Kidney glomerular epithelial cell (primary cell): ENCODE measurements at regions not wholly inside any gene's neighbourhood (a gene's known extent, or its start where the extent isn't known, plus 50 kb on each side); places are given as distances from the start of the nearest gene placed in this dataset.
A peak's percentile ranks its signal among the peaks of the same experiment; 100 is the strongest.
"Not testable (repeated sequence)": the region's sequence is repeated elsewhere in the genome, so short reads cannot be mapped to it uniquely, and the experiment has no call there.

Source experiments
- DNase-seq: peaks from one replicate; lab custom pipeline; 2025; lab: John Stamatoyannopoulos, UW

DNA sequence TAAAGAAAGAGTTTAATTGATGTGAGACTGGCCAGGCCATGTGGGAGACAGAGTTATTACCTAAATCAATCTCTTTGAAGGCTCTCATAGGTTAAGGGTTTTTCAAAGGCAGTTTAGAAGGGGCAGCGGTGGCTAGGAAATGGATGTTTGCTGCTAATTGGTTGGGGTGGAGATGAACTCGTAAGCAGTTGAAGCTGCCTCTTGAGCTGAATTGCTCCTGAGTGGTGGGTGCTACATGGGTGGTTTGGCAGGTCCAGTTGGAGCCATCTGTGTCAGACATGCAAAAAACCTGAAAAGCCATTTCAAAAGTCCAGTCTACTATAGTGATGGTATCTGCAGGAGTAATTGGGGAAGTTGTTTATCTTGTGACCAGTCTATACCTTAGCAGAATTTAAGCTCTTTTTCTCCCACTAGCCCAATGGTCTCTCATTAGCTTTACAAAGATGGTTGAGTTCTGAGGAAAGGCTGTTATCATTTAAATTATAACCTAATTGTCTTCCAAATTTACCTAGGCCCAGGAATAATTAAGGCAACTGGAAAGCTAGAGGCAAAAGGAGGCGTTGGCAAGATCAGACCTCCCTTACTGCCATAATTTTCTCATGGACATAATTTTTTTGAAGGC lies 762.4 kb upstream of the FRG1 start:
- DNase-seq = no peak

DNA sequence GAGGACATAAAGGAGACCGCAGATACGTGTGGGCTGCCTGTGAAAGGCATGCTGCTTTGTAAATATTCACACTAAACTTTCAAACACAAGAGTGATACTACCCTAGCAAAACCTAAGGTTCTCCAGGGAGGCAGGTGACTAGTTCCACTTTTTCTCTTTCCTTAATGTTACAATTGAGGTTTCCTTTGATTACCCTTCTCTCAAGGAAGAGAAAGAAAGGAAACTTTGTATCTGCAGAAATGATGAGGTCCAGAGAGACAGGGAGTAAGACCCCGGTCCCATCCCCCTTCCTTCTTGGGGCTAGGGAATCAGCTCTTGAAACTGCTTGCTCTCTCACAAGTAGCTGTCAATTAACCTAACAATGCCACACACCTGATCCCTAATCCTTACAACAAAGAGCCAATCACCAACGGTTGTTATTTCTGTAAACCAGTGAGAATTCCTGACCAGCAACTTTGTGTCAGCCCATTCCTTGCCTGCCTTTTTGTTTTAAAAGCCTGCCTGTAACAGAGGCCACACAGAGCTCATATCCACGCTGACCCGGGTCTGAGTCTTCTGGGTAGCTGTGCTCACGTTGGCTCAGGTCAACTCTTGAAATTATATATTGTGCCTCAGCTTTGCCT lies 754.8 kb upstream of the FRG1 start:
- no peak for DNase-seq

DNA sequence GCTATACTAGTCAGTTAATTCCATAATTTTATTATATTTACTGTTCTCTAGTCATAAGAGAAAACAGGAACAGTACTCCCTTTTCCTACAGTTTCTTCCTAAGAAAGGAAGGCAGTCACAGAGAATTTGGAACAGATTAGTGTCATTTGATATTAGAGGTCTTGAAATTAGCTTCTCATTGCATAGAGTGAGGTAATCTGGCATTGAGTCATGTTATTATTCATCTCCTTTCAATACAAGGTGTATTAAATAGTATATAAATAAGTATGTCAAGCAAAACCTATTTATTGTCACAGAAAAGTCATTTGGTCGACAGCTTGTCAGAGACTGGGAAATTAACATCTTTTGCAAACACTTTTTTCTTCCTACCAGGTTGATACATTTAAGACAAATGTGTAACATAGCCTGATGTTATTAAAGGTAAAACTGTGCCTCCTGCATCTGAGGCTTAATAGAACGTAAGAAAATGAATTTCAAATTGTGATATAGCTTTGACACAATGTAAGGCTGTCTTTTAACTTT lies 753.1 kb upstream of the FRG1 start:
- no peak for DNase-seq

DNA sequence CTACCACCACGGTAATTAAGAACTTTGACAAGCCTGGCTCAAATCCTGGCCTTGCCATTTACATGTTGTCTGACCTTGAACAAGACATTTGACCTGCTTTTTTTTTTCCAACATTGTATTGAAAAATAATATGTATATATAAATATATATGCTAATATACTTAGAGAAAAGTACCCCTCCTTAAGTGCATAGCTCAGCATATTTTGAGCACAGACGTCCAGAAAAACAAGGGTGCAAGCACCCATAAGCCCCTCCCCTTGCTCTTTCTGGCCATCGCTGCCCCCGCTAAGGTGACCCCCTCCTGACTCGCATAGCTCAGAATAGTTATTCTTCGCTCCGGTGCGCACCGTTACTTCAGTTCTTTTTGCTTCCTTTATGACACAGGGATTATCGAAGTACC lies 742.0 kb upstream of the FRG1 start:
- no peak for DNase-seq

DNA sequence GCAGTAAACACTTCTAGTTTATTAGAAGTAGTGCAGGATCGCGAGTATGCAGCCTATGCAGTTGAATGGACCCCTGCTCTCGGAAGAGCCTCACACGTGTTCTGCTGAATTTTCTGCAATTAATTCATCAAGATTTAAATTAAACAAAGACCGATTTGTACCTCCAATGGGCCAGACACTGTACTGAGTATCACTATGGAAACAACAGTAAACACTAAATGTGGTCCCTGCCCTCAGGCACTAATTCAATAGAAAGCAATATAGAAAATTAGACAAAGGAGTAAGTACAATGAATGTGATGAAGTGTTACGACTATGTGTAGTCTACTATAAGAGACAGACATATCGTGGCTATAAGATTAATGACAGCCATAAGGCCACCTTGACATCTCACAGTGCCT lies 740.3 kb upstream of the FRG1 start:
- no peak for DNase-seq

DNA sequence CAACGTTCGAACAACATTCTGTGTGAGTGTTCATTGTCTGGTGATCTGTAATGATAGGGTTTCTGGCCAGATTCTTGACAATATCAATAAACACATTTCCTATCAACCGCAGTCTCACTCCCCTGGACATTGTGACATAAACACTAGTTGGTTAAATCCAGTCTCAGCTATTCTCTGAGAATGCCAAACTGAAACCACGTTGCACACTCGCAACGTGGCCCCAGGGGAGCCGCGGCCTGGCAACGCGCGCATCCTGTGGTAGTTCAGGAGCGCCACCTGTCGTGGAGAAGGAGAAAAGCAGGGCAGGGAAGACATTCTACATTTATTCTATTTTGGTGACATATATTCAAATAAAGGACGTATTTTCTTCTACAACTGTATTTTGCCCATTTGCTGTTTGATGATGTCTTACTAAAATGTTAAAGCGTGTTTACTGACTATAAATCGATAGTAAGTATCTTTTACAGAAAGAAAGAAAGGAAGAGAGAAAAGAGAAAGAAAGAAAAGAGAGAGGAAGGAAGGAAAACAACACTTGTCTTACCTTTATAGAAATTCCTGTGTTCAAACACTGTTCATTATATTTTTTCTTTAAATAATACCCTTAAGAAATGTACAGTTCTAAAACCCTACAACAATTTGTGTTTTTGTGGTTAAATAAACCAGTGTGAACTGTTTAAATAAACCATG lies 738.3 kb upstream of the FRG1 start:
- DNase-seq = peak; percentile 49

DNA sequence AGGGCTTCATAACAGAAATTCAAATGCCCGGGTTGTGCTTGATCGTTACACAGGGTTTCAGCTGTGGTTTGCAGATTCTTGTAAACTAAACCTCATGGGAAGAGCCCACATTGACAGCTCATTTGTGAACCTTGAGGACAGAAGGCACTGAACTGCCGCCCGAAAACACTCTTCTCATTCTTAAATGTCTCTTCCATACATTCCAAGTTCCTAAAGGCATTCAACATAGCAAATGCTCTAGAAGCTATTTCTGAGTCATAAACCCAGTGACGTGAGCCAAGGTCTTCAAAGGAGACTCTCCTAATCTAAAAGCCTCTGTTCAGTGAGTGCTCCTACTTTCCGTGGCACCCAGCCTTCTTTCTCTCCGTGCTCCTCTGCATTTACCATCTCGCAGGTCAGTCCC lies 737.8 kb upstream of the FRG1 start:
- DNase-seq = no peak

DNA sequence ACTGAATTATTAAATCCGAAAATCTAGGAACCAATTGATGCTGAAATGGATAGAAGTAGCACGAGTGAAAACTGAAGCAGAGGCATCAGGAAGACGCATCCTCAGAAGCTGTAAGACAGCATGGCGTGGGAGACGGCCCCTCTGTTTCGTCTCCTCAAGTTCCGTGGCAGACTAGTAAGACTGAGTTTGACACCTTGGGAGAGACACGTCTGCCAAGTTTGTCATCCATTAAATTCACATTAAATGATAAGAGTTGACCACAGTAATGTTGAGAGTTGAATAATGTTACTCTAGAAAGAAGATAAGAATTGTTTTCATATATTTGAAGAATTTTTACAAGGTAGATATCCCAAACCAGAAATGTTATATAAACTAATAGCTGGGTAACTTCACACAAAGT lies 736.1 kb upstream of the FRG1 start:
- DNase-seq = no peak

DNA sequence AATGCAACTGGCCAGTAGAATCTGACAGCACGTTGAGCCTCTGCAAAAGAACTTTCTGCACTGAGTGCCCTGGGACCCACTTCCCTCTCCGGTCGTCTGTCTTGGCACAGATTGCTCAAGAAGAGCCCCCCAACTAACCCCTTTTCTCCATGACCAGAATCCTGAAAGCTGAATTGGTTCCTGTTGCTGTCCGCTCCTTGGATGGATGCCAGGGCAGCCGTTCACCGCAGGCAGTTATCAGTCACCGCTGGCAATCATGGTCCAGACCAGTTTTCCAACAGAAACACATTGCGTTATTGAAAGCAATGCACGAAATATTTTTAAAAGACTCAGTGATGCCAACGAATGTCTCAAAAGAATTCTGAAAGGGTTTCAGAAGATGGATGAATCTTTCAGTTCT lies 733.7 kb upstream of the FRG1 start:
- no peak for DNase-seq

DNA sequence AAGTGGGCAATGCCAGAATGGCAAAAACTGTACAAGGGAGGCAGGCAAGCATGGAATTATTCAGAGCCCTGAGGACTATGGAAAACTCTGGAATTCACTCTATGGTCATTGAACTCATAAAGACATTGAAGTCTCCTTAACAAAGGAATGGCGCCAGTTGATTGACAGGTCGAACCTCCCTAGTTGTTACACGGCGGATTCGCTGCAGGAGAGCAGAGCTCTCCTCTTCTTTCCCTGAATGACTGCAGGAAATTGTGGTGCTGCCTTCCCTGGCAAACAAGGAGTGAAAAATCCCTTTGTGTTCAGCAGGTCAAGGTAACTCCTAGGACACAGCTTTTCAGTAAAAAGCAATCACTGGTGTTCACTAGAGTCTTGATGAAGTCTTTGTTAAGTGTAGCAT lies 732.8 kb upstream of the FRG1 start:
- DNase-seq = no peak

DNA sequence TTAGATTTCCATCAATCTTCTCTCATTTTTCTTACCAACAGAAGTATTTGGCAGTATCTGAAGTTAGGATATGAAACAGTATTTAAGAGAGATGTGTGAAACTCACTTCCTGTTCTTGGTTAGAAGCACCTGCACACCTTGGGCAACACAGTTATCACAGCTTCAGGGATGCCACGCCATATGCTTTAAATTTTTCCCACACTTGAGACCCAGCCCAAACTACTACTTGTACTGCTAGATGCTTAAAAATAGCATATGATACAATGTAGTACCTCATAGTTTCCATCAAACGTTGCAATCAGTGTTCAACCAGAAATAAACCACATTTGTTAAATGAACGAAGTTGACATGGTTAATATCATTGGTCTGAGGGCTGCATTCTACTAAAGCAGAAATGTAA lies 725.1 kb upstream of the FRG1 start:
- DNase-seq = no peak

DNA sequence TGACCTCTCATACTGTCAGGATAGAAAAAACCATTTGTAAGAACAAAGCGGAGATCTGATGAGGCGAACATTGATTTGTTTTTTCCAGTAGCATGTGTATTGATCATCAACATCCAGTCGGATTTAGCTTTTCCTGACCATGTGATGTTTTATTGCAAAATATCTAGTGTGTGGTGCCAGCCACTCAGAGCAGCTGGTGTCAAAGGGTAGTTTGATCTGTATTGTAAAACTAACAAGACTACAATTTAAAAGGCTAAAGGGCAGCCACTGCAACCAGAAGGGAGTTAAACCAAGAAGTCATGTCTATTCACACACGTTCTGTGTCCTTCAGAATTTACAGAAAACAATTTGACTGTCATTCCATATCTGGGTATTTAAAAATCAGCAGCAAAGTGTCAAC lies 719.0 kb upstream of the FRG1 start:
- DNase-seq = no peak

DNA sequence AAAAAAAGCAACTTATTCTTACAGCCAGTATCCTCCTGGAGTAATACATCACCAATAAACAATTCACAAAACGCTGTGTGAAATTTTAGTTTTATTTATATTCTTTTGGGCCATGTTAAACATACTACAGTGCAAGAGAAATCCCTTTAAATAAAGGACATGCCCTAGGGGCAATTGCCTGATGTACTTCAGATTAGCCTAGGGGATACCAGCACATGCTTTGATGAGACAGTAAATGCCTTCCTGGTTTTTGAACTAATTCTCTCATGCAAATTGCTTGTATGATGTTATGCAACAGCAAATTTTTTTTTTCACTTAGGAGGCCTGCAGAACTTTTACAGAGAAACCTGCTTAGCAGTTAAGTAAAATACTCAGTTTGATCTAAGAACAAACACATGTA lies 711.9 kb upstream of the FRG1 start:
- no peak for DNase-seq

DNA sequence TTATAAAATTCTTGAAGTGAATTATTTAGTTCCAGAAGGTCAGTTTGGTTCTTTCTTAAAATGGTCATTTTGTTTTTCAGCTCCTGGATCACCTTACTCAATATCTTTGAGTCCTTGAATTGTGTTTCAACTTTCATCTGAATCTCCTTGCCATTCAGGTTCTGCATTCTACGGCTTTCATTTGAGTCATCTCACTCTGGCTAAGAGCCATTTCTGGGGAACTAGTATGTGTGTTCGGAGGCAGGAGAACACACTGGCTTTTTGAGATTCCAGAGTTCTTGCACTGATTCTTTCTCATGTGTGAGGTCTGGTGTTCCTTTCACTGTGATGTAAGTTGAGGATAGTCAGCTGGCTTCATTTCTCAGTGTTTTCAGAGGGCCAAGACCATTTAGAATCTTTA lies 708.4 kb upstream of the FRG1 start:
- no peak for DNase-seq

DNA sequence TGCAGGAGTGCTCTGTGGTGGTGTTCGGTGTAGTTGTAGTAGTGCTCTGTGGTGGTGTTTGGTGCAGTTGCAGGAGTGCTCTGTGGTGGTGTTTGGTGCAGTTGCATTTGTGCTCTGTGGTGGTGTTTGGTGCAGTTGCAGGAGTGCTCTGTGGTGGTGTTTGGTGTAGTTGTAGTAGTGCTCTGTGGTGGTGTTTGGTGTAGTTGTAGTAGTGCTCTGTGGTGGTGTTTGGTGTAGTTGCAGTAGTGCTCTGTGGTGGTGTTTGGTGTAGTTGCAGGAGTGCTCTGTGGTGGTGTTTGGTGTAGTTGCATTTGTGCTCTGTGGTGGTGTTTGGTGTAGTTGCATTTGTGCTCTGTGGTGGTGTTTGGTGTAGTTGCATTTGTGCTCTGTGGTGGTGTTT lies 706.9 kb upstream of the FRG1 start:
- DNase-seq = not testable (repeated sequence)

DNA sequence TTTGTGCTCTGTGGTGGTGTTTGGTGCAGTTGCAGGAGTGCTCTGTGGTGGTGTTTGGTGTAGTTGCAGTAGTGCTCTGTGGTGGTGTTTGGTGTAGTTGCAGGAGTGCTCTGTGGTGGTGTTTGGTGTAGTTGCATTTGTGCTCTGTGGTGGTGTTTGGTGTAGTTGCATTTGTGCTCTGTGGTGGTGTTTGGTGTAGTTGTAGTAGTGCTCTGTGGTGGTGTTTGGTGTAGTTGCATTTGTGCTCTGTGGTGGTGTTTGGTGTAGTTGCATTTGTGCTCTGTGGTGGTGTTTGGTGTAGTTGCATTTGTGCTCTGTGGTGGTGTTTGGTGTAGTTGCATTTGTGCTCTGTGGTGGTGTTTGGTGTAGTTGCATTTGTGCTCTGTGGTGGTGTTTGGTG lies 705.7 kb upstream of the FRG1 start:
- not testable (repeated sequence) for DNase-seq

DNA sequence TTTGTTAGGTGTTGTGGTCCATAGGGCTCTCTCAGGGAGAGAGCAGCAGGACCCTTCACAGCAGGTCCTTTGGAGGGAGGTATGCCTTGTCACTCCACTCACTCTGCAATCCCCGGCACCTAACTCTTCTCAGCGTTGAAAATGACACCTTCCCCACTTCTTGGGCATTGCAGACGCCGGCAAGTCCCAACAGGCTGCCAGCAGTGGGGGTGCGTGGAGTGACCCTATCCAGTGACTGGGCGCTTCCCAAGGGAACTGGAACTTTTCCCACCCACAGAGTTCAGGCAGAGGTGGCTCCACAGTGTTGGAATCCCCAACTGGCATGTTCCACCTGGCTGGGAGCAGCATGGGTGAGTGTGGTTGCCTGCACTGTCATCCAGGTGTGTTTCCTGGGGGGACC lies 705.1 kb upstream of the FRG1 start:
- DNase-seq = no peak

DNA sequence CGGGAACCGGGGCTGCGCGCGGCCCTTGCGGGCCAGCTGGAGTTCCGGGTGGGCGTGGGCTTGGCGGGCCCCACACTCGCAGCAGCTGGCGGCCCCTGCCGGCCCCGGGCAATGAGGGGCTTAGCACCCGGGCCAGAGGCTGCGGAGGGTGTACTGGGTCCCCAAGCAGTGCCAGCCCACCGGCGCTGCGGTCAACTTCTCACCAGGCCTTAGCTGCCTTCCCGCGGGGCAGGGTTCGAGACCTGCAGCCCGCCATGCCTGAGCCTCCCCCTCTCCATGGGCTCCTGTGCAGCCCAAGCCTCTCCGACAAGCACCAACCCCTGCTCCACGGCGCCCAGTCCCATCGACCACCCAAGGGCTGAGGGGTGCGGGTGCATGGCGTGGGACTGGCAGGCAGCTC lies 704.4 kb upstream of the FRG1 start:
- DNase-seq = not testable (repeated sequence)

DNA sequence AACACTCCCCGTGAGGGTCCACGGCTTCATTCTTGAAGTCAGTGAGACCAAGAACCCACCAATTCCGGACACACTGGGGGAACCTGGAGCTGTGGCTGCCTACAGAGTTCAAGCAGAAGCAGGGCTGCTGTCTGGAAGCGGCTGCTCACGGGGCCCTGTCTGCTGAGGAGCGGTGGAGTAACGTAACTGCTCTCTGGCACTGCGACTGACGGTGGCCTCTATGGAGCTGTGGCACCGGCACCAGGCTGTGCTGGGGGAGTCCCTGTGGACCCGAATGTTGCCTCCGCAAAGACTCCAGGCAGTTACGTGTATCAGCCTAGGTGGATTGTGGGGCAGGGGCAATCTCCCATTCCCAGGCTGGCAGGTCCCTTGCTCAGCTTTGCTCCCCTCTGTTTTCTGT lies 703.3 kb upstream of the FRG1 start:
- no peak for DNase-seq

DNA sequence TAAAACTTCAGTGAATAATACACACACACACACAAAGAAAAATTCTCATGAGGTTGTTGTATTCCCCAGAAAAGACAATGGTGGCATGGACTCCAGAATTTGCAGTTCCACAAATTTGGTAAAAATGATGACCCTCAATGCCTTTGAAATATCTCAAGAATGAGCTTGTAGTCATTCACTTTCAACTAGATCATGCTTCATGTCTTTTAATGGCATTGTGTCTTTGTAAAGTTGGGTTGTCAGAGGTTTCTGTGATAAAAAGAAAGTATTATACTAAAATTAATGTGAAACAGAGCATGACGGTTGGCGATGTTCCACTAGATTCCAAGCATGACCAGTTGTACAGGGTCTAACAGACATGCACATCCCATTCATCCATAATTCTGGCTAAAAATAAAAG lies 685.0 kb upstream of the FRG1 start:
- DNase-seq = no peak

DNA sequence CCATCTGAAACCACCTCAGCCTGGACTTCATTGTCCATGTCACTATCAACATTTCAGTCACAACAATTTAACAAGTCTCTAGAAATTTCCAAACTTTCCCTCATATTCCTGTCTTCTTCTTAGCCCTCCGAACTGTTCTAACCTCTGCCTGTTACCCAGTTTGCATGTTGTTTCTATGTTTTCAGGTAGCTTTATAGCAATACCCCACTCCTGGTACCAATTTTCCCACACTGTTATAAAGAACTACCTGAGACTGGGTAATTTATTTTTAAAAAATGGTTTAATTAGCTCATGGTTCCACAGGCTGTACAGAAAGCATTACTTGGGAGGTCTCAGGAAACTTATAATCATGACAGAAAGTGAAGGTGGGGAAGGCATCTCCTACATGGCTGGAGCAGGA lies 679.2 kb upstream of the FRG1 start:
- DNase-seq = no peak

DNA sequence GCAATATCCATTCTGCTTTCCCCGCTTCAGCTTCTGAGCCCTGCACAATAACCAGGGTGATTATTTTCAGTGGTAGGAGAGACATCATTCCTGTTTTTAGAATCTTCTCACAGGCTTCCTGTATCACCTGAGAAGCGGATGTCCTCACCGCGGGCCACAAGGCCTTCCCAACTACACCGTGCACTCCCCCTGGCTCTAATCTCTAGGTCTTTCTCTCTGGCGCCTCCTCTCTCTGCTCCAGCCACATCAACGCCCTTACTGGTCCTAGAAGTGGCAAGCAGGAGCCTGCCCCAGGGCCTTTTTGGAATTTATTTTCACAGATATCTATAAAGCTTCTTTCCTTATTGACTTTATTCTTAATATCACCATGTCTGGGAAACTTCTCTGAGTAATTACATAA lies 675.2 kb upstream of the FRG1 start:
- DNase-seq = no peak

DNA sequence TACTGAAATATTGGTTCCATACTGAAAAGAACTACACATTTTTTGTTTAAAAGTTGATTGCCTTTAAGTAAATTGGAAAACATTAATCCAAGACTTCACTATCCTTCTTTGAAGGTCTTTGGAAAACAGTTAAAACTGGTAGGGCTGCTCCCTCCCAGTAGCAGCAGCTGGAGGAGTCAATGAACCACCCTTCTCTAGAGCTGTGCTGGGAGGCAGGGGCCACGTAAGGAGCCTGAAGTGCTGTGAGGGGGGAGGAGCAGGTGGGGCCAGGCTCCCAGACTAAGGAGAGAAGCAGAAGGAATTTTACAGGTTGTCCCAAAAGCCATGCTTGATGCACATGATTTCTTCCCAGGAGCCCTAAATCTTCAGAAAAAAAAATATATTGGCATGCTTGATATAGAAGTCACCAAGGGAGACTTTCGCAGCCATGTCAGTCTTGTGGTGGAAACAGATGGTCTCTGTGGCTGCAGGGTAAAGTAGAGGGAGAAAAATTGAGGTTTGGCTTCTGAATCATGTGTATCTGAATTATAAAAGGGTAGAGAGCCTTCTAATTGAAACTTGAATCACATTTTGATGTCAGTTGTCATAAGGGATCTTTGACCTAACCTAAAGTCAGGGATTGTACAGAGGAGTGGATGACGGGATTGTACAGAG lies 673.2 kb upstream of the FRG1 start:
- no peak for DNase-seq
